ENCODE measurements at regions not wholly inside any gene's neighbourhood (a gene's known extent, or its start where the extent isn't known, plus 50 kb on each side); places are given as distances from the start of the nearest gene placed in this dataset.
"Not testable (repeated sequence)": the region's sequence is repeated elsewhere in the genome, so short reads cannot be mapped to it uniquely, and the experiment has no call there.

GRCh38 chr16:66265048-66265415 lies 101.5 kb upstream of the CDH5 start:
- DNase-seq: no peak

GRCh38 chr16:66264311-66265047 lies 102.0 kb upstream of the CDH5 start:
- no peak for DNase-seq

GRCh38 chr16:66263973-66264310 lies 102.5 kb upstream of the CDH5 start:
- no peak for DNase-seq

- no peak for DNase-seq
Observed at GRCh38 chr16:66263168-66263972, 103.1 kb upstream of the CDH5 start.

GRCh38 chr16:66262253-66263167 lies 104.0 kb upstream of the CDH5 start:
- no peak for DNase-seq

GRCh38 chr16:66261826-66262225 lies 104.7 kb upstream of the CDH5 start:
- DNase-seq: no peak

GRCh38 chr16:66260522-66261254 lies 105.8 kb upstream of the CDH5 start:
- DNase-seq: no peak

GRCh38 chr16:66258916-66259845 lies 107.3 kb upstream of the CDH5 start:
- DNase-seq: no peak

GRCh38 chr16:66256919-66257318 lies 109.6 kb upstream of the CDH5 start:
- DNase-seq: no peak

- DNase-seq: no peak
Observed at GRCh38 chr16:66255647-66256046, 110.8 kb upstream of the CDH5 start.

- no peak for DNase-seq
Observed at GRCh38 chr16:66254751-66255150, 111.7 kb upstream of the CDH5 start.

GRCh38 chr16:66254106-66254505 lies 112.4 kb upstream of the CDH5 start:
- DNase-seq: no peak

GRCh38 chr16:66251476-66252160 lies 114.9 kb upstream of the CDH5 start:
- DNase-seq: no peak

GRCh38 chr16:66250686-66251431 lies 115.6 kb upstream of the CDH5 start:
- DNase-seq: no peak

GRCh38 chr16:66247516-66248481 lies 118.7 kb upstream of the CDH5 start:
- no peak for DNase-seq

GRCh38 chr16:66245868-66246267 lies 120.6 kb upstream of the CDH5 start:
- DNase-seq: no peak

- DNase-seq: no peak
Observed at GRCh38 chr16:66245072-66245471, 121.4 kb upstream of the CDH5 start.

- no peak for DNase-seq
Observed at GRCh38 chr16:66242672-66243071, 123.8 kb upstream of the CDH5 start.

GRCh38 chr16:66242206-66242605 lies 124.3 kb upstream of the CDH5 start:
- DNase-seq: not testable (repeated sequence)
